ENCODE measurements at regions not wholly inside any gene's neighbourhood (a gene's known extent, or its start where the extent isn't known, plus 50 kb on each side); places are given as distances from the start of the nearest gene placed in this dataset.
A peak's percentile ranks its signal among the peaks of the same experiment; 100 is the strongest.

- peak overlapping the region; percentile 79 for H3K27ac ChIP-seq (ENCODE audit: low read depth, low read length)
- H3K4me1 ChIP-seq (ENCODE audit: control insufficient read depth, insufficient read depth, low read length, unreplicated experiment) = peaks cover 24% of the 10 kb centered on the region
- H3K79me2 ChIP-seq (ENCODE audit: control insufficient read depth, insufficient read depth, low read length, unreplicated experiment) = no peaks in the 10 kb centered on the region
- H3K4me3 ChIP-seq (ENCODE audit: low read depth, low read length) = peak overlapping the region; percentile 55; the same call in 1 of the 2 replicates
- no peaks in the 10 kb centered on the region for H3K36me3 ChIP-seq (ENCODE audit: insufficient read depth, low read length)
- H2AFZ ChIP-seq (ENCODE audit: low read length, unreplicated experiment) = peak overlapping the region; percentile 40
- no peaks in the 10 kb centered on the region for H3K27me3 ChIP-seq (ENCODE audit: insufficient read depth, low read length)
These were observed 1746.4 kb downstream of the EFNA5 start for GRCh38 chr5:105924366-105924765.

GRCh38 chr5:105922574-105922973 is 1748.2 kb downstream of the EFNA5 start:
- Histone ChIP-seq H3K4me1 (ENCODE audit: control insufficient read depth, insufficient read depth, low read length, unreplicated experiment) (peaks cover 24% of the 10 kb centered on the region), H2AFZ (ENCODE audit: low read length, unreplicated experiment) (no peak overlapping the region), H3K79me2 (ENCODE audit: control insufficient read depth, insufficient read depth, low read length, unreplicated experiment) (no peaks in the 10 kb centered on the region), H3K27me3 (ENCODE audit: insufficient read depth, low read length) (no peaks in the 10 kb centered on the region), H3K36me3 (ENCODE audit: insufficient read depth, low read length) (no peaks in the 10 kb centered on the region), H3K4me3 (ENCODE audit: low read depth, low read length) (no peak overlapping the region), H3K27ac (ENCODE audit: low read depth, low read length) (no peak overlapping the region)

- no peak overlapping the region for H3K4me3 ChIP-seq (ENCODE audit: low read depth, low read length)
- peaks cover 24% of the 10 kb centered on the region for H3K4me1 ChIP-seq (ENCODE audit: control insufficient read depth, insufficient read depth, low read length, unreplicated experiment)
- H3K27ac ChIP-seq (ENCODE audit: low read depth, low read length) = no peak overlapping the region
- H3K36me3 ChIP-seq (ENCODE audit: insufficient read depth, low read length) = no peaks in the 10 kb centered on the region
- no peaks in the 10 kb centered on the region for H3K27me3 ChIP-seq (ENCODE audit: insufficient read depth, low read length)
- H3K79me2 ChIP-seq (ENCODE audit: control insufficient read depth, insufficient read depth, low read length, unreplicated experiment) = no peaks in the 10 kb centered on the region
- no peak overlapping the region for H2AFZ ChIP-seq (ENCODE audit: low read length, unreplicated experiment)
These were observed 1748.7 kb downstream of the EFNA5 start for GRCh38 chr5:105922080-105922479.

GRCh38 chr5:105917189-105917588 is 1753.5 kb downstream of the EFNA5 start:
- Histone ChIP-seq H3K4me1 (ENCODE audit: control insufficient read depth, insufficient read depth, low read length, unreplicated experiment) (no peaks in the 10 kb centered on the region), H3K79me2 (ENCODE audit: control insufficient read depth, insufficient read depth, low read length, unreplicated experiment) (no peaks in the 10 kb centered on the region), H3K27ac (ENCODE audit: low read depth, low read length) (no peak overlapping the region), H2AFZ (ENCODE audit: low read length, unreplicated experiment) (no peak overlapping the region), H3K36me3 (ENCODE audit: insufficient read depth, low read length) (no peaks in the 10 kb centered on the region), H3K4me3 (ENCODE audit: low read depth, low read length) (no peak overlapping the region), H3K27me3 (ENCODE audit: insufficient read depth, low read length) (no peaks in the 10 kb centered on the region)

- Histone ChIP-seq H3K36me3 (ENCODE audit: insufficient read depth, low read length) (no peaks in the 10 kb centered on the region), H3K27ac (ENCODE audit: low read depth, low read length) (no peak overlapping the region), H3K27me3 (ENCODE audit: insufficient read depth, low read length) (no peaks in the 10 kb centered on the region), H3K79me2 (ENCODE audit: control insufficient read depth, insufficient read depth, low read length, unreplicated experiment) (no peaks in the 10 kb centered on the region), H3K4me3 (ENCODE audit: low read depth, low read length) (no peak overlapping the region), H3K4me1 (ENCODE audit: control insufficient read depth, insufficient read depth, low read length, unreplicated experiment) (peaks cover 7% of the 10 kb centered on the region), H2AFZ (ENCODE audit: low read length, unreplicated experiment) (peak overlapping the region; percentile 76)
These were observed 1763.7 kb downstream of the EFNA5 start for GRCh38 chr5:105907016-105907415.

GRCh38 chr5:105905392-105905791 is 1765.3 kb downstream of the EFNA5 start:
- H3K27me3 ChIP-seq (ENCODE audit: insufficient read depth, low read length) = no peaks in the 10 kb centered on the region
- no peak overlapping the region for H3K27ac ChIP-seq (ENCODE audit: low read depth, low read length)
- H3K4me3 ChIP-seq (ENCODE audit: low read depth, low read length) = no peak overlapping the region
- no peak overlapping the region for H2AFZ ChIP-seq (ENCODE audit: low read length, unreplicated experiment)
- no peaks in the 10 kb centered on the region for H3K36me3 ChIP-seq (ENCODE audit: insufficient read depth, low read length)
- H3K79me2 ChIP-seq (ENCODE audit: control insufficient read depth, insufficient read depth, low read length, unreplicated experiment) = no peaks in the 10 kb centered on the region
- peaks cover 7% of the 10 kb centered on the region for H3K4me1 ChIP-seq (ENCODE audit: control insufficient read depth, insufficient read depth, low read length, unreplicated experiment)

GRCh38 chr5:105903069-105903468 is 1767.7 kb downstream of the EFNA5 start:
- no peaks in the 10 kb centered on the region for H3K27me3 ChIP-seq (ENCODE audit: insufficient read depth, low read length)
- no peaks in the 10 kb centered on the region for H3K79me2 ChIP-seq (ENCODE audit: control insufficient read depth, insufficient read depth, low read length, unreplicated experiment)
- no peaks in the 10 kb centered on the region for H3K36me3 ChIP-seq (ENCODE audit: insufficient read depth, low read length)
- H2AFZ ChIP-seq (ENCODE audit: low read length, unreplicated experiment) = no peak overlapping the region
- H3K4me1 ChIP-seq (ENCODE audit: control insufficient read depth, insufficient read depth, low read length, unreplicated experiment) = peaks cover 4% of the 10 kb centered on the region
- no peak overlapping the region for H3K27ac ChIP-seq (ENCODE audit: low read depth, low read length)
- no peak overlapping the region for H3K4me3 ChIP-seq (ENCODE audit: low read depth, low read length)

GRCh38 chr5:105899726-105900125 is 1771.0 kb downstream of the EFNA5 start:
- Histone ChIP-seq H2AFZ (ENCODE audit: low read length, unreplicated experiment) (no peak overlapping the region), H3K4me3 (ENCODE audit: low read depth, low read length) (no peak overlapping the region), H3K36me3 (ENCODE audit: insufficient read depth, low read length) (no peaks in the 10 kb centered on the region), H3K4me1 (ENCODE audit: control insufficient read depth, insufficient read depth, low read length, unreplicated experiment) (peaks cover 4% of the 10 kb centered on the region), H3K27me3 (ENCODE audit: insufficient read depth, low read length) (no peaks in the 10 kb centered on the region), H3K27ac (ENCODE audit: low read depth, low read length) (no peak overlapping the region), H3K79me2 (ENCODE audit: control insufficient read depth, insufficient read depth, low read length, unreplicated experiment) (no peaks in the 10 kb centered on the region)

GRCh38 chr5:105898183-105898582 is 1772.6 kb downstream of the EFNA5 start:
- H3K4me3 ChIP-seq (ENCODE audit: low read depth, low read length) = no peak overlapping the region

GRCh38 chr5:105885266-105885665 is 1785.5 kb downstream of the EFNA5 start:
- H3K4me1 ChIP-seq (ENCODE audit: control insufficient read depth, insufficient read depth, low read length, unreplicated experiment) = no peaks in the 10 kb centered on the region
- no peak overlapping the region for H2AFZ ChIP-seq (ENCODE audit: low read length, unreplicated experiment)
- no peaks in the 10 kb centered on the region for H3K79me2 ChIP-seq (ENCODE audit: control insufficient read depth, insufficient read depth, low read length, unreplicated experiment)
- no peaks in the 10 kb centered on the region for H3K36me3 ChIP-seq (ENCODE audit: insufficient read depth, low read length)
- H3K27me3 ChIP-seq (ENCODE audit: insufficient read depth, low read length) = no peaks in the 10 kb centered on the region
- H3K4me3 ChIP-seq (ENCODE audit: low read depth, low read length) = no peak overlapping the region
- H3K27ac ChIP-seq (ENCODE audit: low read depth, low read length) = no peak overlapping the region

More at GRCh38 chr5:105898183-105898582, 1772.6 kb downstream of the EFNA5 start:
- Histone ChIP-seq H3K4me1 (ENCODE audit: control insufficient read depth, insufficient read depth, low read length, unreplicated experiment) (peaks cover under 1% of the 10 kb centered on the region), H2AFZ (ENCODE audit: low read length, unreplicated experiment) (no peak overlapping the region), H3K27ac (ENCODE audit: low read depth, low read length) (no peak overlapping the region), H3K79me2 (ENCODE audit: control insufficient read depth, insufficient read depth, low read length, unreplicated experiment) (no peaks in the 10 kb centered on the region), H3K36me3 (ENCODE audit: insufficient read depth, low read length) (no peaks in the 10 kb centered on the region), H3K27me3 (ENCODE audit: insufficient read depth, low read length) (no peaks in the 10 kb centered on the region)

- Histone ChIP-seq H3K36me3 (ENCODE audit: insufficient read depth, low read length) (no peaks in the 10 kb centered on the region), H3K4me3 (ENCODE audit: low read depth, low read length) (no peak overlapping the region), H3K27me3 (ENCODE audit: insufficient read depth, low read length) (no peaks in the 10 kb centered on the region), H3K79me2 (ENCODE audit: control insufficient read depth, insufficient read depth, low read length, unreplicated experiment) (no peaks in the 10 kb centered on the region), H3K4me1 (ENCODE audit: control insufficient read depth, insufficient read depth, low read length, unreplicated experiment) (no peaks in the 10 kb centered on the region), H3K27ac (ENCODE audit: low read depth, low read length) (no peak overlapping the region), H2AFZ (ENCODE audit: low read length, unreplicated experiment) (no peak overlapping the region)
These were observed 1787.7 kb downstream of the EFNA5 start for GRCh38 chr5:105882956-105883481.

Measured in ACC112 (cell line).